ENCODE measurements at regions not wholly inside any gene's neighbourhood (a gene's known extent, or its start where the extent isn't known, plus 50 kb on each side); places are given as distances from the start of the nearest gene placed in this dataset.

GRCh38 chr15:79230766-79231165, 51.8 kb upstream of the ANKRD34C start:
- no peak for DNase-seq (ENCODE audit: low spot score)

- no peak for DNase-seq (ENCODE audit: low spot score)
These were observed 59.7 kb upstream of the ANKRD34C start for GRCh38 chr15:79222808-79223207.

- DNase-seq (ENCODE audit: low spot score) = no peak
These were observed 60.8 kb upstream of the ANKRD34C start for GRCh38 chr15:79221696-79222095.

- no peak for DNase-seq (ENCODE audit: low spot score)
These were observed 63.0 kb upstream of the ANKRD34C start for GRCh38 chr15:79219393-79220056.

- DNase-seq (ENCODE audit: low spot score) = no peak
These were observed 63.8 kb upstream of the ANKRD34C start for GRCh38 chr15:79218588-79219200.

GRCh38 chr15:79213650-79214049, 68.9 kb upstream of the ANKRD34C start:
- no peak for DNase-seq (ENCODE audit: low spot score)

GRCh38 chr15:79212589-79213157, 69.8 kb upstream of the ANKRD34C start:
- no peak for DNase-seq (ENCODE audit: low spot score)

- no peak for DNase-seq (ENCODE audit: low spot score)
These were observed 71.0 kb upstream of the ANKRD34C start for GRCh38 chr15:79211481-79211880.

- DNase-seq (ENCODE audit: low spot score) = no peak
These were observed 72.8 kb upstream of the ANKRD34C start for GRCh38 chr15:79209690-79210089.

GRCh38 chr15:79209116-79209515, 73.4 kb upstream of the ANKRD34C start:
- no peak for DNase-seq (ENCODE audit: low spot score)

GRCh38 chr15:79208179-79208578, 74.3 kb upstream of the ANKRD34C start:
- no peak for DNase-seq (ENCODE audit: low spot score)

GRCh38 chr15:79206940-79207339, 75.6 kb upstream of the ANKRD34C start:
- DNase-seq (ENCODE audit: low spot score) = no peak

GRCh38 chr15:79204886-79205675, 77.4 kb upstream of the ANKRD34C start:
- DNase-seq (ENCODE audit: low spot score) = no peak

GRCh38 chr15:79198461-79198860, 84.1 kb upstream of the ANKRD34C start:
- DNase-seq (ENCODE audit: low spot score) = no peak

- DNase-seq (ENCODE audit: low spot score) = no peak
These were observed 85.2 kb upstream of the ANKRD34C start for GRCh38 chr15:79197285-79197684.

- no peak for DNase-seq (ENCODE audit: low spot score)
These were observed 86.7 kb upstream of the ANKRD34C start for GRCh38 chr15:79195802-79196201.

- no peak for DNase-seq (ENCODE audit: low spot score)
These were observed 87.3 kb upstream of the ANKRD34C start for GRCh38 chr15:79195239-79195638.

- no peak for DNase-seq (ENCODE audit: low spot score)
These were observed 88.1 kb upstream of the ANKRD34C start for GRCh38 chr15:79194386-79194785.

GRCh38 chr15:79193549-79193948, 89.0 kb upstream of the ANKRD34C start:
- no peak for DNase-seq (ENCODE audit: low spot score)

- DNase-seq (ENCODE audit: low spot score) = no peak
These were observed 89.4 kb upstream of the ANKRD34C start for GRCh38 chr15:79193103-79193502.

GRCh38 chr15:79192462-79193036, 90.0 kb upstream of the ANKRD34C start:
- no peak for DNase-seq (ENCODE audit: low spot score)

GRCh38 chr15:79190093-79190492, 92.4 kb upstream of the ANKRD34C start:
- DNase-seq (ENCODE audit: low spot score) = no peak

GRCh38 chr15:79186616-79187015, 95.9 kb upstream of the ANKRD34C start:
- no peak for DNase-seq (ENCODE audit: low spot score)

Data from AG08396 (cell line).